Stimulated activated CD4-positive, alpha-beta T cell treated with anti-CD3 and anti-CD28 coated beads, Interleukin-12 subunit alpha, Interleukin-12 subunit beta, amount 100 ng/mL, for 4 hours (primary cell): ENCODE measurements at regions not wholly inside any gene's neighbourhood (a gene's known extent, or its start where the extent isn't known, plus 50 kb on each side); places are given as distances from the start of the nearest gene placed in this dataset.
"Not testable (repeated sequence)": the region's sequence is repeated elsewhere in the genome, so short reads cannot be mapped to it uniquely, and the experiment has no call there.

Experiments used
- DNase-seq: peaks from one replicate; pipeline ENCODE4 v3.0.0-alpha.2; 2020

DNA sequence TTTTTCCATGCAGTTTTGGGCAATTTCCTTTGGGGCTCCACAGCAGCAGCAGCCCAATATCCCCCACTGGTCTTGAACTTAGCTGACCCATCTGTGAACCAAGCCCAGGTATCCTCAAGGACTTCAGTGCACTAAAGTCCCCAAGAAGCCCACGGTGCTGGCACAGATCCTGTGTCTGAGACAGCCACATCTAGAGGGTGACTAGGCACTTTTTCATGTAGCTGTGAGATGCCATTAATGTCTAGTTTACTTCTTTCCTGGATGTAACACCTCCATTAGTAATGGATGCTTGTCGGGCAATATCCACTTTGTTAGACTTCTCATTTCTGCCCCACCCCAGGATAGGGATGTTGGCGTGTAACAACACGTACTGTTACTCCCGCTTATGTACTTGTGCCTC is 117.9 kb downstream of the GPCPD1 start:
- DNase-seq, result no peak

DNA sequence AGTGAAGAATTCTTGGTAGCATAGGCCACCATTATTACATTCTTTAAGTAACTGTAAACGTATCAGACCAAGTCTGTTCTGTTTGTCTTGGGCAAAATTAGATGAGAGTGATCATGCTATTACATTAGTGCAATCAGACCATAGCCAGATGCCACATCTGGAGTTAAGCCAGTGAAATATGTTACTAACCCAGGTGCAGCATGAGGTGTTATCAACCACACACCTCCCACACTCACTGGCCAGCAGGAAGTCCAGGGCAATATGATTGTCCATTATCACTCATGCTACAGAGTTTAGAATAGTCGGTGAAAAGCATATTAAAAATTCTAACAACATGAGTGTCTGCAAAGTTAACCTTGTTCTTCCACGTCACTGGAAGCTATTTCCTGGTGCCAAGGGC is 119.4 kb downstream of the GPCPD1 start:
- no peak for DNase-seq

DNA sequence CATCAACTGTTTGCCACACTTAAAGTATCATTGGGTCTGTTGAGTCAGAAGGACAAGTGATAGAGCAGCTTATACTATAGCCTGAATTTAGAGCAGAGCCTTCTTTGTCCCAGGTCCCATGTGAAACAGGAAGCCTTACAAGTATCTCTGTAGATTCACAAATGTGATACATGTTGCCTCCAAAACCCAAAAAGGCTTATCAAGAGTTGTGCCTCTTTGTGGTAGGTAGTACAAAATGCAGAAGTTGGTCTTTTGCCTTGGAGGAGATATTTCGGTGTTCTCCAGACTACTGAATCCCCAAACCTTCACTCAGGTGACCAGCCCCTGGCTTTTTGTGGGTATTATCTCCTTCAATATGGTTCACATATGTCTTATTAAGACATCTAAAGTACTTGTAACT is 121.2 kb downstream of the GPCPD1 start:
- no peak for DNase-seq

DNA sequence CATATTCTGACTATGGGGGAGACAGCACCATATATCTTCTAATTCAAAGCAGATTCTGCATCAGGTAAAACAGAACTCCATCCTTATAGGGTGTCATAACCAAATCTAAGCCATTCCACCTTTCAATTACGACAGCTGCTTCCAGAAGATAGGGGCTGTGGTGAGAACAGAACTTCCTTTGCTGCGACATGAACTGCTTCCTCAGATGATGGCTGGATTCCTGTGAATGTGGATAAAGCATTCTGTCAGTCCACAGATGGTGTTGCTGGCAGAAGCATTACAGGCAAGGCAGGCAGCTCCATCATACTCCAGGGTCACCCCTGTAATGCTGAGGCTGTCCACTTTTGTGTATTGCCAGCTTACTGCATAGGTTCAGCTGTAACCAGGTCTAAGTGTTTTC is 122.0 kb downstream of the GPCPD1 start:
- no peak for DNase-seq

DNA sequence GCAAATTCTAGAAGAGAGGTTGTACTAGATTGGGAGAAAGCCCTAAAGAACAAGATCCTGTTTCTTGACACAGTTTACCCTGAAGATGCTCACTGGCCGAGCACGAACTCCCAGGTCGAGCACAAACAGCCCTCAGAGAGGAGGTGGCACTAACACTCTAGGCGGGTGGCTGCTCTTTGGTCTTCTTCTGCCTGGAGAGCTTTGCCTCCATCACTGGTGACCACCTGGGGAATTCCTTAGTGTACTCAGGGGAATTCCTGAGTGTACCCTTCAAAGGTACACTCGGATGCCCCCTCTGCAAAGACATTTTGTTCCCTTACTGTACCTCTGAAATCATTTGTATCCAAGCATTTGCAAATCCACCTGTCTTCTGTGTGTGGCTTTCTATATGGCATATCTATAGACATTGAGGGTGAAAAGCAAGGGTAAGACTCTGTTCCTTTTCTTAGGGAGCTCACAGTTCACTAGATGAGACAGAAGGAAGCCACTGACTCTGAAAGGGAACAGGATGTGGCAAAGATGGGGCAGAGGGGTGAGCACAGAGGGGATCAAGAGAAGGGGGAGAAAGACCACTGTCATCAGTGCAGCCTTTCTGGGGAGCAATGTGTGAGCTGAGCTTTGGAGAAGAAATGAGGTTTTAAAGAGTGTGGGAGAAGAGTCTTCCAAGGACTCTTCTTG is 124.3 kb downstream of the GPCPD1 start:
- no peak for DNase-seq

DNA sequence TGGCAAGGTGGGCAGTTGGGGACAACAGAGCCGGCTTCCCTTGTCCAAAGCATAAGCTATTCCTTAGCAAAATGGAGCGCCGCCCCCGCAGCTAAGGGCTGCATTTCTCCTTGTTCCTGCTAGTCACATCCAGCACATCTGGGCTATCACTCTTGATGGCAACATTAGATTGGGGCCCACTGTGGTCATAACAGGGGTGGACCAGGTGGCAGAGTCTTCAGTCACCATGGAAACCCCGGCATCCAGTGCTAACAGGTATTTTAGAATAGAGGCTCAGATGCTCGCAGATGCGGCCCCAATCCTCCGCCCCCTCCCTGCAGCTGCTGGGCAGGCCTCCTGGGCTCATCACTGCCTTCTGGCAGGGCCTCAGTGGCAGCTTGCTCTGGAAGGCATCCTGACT is 125.9 kb downstream of the GPCPD1 start:
- DNase-seq, result no peak

DNA sequence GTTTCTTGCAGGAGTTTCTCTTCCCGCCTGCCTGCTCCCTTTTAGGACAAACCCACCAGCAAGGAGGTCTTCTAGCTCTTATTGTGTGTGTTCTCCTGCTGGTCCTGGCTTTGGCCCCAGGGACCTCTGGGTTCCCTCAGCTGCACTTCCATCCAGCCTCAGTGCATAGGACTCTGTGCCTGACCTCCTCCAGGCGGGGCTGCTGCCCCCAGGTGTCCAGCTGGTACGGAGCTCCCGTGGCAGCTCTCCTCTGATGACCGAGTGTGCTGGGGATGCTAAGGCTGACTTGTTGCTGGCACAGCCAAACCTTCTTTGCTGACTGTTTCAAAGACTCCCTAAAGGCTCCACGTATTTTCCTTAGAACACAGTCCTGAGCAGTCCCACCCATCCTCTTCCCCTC is 126.5 kb downstream of the GPCPD1 start:
- no peak for DNase-seq

DNA sequence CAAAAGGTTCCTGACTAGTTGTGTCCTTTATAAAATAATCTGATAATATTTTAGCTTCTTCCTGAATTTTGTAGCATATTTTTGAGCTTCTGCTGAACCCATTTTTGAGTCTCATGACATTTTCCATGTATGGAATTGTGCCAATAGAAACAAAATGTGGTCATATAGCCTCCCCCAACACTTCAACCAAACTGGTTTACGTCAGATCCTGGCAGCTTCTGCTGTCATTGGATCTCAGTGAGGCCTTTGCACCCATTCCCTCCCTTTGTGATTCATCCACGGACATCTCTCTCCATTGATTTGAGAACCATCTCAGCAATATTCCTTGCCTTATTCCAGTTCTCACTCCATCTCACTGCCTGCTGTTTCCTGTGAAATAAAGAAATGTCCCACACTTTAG is 128.0 kb downstream of the GPCPD1 start:
- no peak for DNase-seq

DNA sequence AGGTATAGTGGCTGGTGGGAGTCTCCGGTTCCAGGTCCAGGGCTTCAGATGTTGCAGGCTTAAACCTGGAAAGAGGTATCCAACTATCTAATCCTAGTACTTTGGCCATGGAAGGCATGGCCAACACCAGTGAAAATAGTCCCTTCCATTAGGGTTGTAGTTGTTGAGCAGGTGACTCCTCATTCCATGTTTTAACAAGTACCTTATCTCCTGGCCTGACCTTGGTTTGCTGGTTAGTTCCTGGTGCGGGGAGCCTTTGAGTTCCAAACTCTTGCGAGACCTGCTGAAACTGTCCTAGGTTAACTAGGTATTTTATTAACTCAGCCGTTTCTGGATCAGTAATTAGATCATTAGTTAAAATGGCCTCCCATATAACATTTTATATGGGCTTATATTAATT is 128.9 kb downstream of the GPCPD1 start:
- no peak for DNase-seq

DNA sequence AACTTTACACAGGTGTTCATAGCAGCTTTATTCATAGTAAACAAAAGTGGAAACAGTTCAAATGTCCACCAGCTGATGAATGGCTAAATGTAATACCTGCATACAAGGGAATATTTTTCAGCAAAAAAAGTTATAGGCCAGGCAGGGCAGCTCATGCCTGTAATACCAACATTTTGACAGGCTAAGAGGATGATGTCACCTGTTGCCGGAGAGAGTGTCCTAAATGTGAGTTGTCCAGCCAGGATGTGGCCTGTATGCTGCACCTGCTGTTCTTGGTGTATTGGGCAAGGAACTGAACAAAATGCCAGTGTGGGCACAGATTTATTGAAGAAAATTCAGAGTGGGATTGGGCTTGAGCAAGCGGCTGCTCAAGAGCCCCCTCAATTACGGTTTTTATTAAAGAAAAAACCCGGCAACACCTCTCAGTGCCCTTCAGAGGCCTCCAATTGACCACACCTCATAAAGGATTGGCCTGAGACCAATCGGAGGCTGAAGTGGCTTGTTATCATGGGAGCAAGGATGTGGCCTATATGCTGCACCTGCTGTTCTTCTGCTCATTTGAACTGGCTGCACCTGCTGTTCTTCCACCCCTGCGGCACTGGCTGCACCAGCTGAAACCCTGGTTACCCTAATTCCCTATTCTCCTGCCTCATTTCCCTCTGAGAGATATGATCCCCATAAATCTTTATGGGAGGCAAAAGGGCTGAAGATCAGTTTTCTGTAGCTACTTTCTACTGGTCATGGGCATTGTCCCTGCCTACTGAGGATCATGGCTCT is 129.8 kb downstream of the GPCPD1 start:
- no peak for DNase-seq

DNA sequence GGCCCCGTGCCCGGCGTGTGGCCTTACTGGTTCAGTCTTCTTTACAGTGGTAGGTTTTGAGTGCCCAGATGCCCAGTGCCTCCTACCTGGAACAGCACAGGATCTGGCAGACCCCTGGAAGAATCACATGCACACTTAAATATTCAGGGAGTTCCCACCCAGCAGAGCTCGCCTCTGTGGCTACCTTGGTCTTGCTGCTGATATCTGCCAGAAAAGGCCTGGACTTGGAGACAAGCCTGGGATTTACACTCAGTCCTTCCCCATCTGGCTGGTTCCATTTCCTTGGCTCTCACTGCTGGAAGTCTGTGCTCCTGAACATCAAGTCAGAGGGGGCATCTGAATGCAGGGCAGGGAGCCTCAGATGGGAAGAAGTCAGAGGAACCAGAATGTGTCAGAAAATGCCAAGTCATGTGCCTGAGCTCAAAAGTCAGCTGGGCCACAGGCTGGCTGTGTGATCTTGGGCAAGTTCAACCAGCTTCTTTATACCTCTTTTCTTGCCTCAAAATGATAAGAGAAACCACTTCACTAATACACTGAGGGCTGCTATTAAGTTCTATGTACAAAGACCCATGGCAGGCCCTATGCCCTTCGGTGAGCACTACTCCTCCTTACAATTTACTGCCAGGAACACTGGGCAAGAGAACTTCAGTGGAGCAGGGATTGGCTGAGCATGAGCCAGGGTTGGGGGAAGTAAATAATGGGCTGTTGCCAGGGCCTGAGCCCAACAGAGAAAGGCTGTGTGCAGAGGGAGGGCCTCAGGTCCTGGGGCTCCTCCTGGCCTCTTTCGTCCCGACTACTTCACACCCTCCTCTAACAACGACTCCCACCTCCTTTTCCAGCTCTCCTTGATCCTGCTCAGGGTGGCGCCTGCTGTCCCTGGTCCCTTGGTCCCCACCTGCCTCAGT is 135.9 kb downstream of the GPCPD1 start:
- no peak for DNase-seq

DNA sequence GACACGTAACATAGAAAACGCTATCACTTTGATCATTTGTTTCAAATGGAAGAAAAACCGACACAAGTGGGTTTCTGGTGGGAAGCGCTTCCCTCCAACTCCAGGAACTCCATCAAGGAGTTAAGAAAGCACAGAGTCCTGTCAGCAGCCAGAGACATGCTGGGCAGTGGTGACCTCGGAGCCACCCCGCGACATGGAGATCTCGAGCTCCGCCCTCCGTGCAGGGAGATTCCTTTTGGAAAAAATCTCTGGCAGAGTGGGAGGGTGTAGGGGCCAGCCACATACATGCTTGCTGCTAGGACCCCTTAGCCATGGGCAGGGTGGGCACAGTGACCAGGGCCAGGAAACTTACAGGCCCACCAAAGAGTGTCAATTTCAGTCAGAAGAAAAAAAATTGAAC is 138.9 kb downstream of the GPCPD1 start:
- DNase-seq, result not testable (repeated sequence)

DNA sequence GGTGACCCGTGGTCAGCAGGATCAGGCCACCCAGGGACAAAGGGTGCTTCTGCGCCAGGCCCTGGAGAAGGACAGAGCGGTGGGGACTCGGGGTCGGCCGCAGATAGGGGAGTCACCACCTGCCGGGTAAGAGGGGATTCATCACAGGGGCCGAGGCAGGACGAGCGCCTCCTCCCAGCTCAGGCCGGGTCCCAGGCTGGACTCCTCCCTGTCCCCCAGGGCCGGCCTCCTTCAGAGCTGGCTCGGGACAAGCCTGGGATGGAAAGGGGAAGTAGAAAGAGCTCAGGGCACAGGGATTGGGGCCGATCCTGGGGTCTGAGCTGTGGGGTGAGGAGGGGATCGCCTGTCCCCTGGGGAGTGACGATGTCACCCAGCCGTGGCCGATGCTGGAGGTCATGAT is 139.4 kb downstream of the GPCPD1 start:
- no peak for DNase-seq

DNA sequence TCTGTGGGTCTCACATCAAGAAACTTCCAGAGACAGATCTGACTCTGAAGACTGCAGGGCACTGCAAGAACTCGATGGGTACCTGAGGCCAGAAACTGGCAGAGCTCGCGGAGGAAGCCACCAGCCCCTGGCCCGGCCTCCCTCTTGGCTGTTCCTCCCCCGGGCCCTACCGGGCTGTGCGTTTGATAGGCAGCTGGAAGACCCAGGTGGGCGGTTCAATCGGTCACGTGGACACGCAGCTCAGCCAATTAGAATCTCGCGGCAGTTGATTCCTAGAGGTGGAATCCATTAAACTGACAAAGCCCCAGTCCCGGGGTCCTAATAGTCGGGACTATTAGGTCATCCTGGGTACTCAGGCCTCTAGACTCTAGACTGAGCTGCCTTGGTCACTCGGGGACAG is 139.9 kb downstream of the GPCPD1 start:
- DNase-seq, result no peak

DNA sequence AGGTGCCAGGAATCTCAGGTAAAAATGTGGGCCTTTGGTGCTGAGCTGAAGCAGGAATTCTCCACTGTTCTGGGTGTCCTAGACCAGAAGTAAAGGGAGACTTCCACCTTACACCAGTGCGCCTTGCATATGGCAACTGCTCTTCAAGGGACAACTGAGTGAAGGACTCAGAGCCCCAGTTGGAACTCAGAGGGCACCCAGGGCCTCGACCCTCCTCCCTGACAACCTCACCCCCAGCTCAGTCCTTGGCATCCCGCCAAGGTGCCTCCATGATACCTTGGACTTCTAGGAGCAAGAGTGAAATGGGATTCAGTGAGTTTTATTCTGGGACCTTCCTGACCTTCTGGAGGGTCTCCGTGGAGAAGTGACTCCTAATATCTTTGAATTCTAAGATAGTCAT is 140.3 kb downstream of the GPCPD1 start:
- no peak for DNase-seq

DNA sequence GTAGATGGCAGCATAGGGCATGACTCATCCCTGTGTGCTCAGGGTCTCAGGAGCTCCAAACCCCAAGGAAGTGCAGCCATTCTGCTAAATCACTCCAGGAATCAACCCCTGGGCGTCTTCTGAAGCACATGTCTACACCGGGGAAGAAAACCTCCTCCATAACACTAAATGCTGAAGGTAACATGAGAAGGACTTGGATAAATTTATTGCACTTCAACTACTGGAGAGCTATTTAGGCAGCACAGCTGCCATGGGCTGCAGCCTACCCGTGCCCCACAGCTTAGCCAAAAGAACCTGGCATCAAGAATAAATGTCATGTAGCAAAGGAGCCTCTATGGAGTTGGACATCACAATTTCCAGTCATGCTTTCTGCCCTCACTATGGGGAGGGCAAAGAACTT is 141.7 kb downstream of the GPCPD1 start:
- no peak for DNase-seq

DNA sequence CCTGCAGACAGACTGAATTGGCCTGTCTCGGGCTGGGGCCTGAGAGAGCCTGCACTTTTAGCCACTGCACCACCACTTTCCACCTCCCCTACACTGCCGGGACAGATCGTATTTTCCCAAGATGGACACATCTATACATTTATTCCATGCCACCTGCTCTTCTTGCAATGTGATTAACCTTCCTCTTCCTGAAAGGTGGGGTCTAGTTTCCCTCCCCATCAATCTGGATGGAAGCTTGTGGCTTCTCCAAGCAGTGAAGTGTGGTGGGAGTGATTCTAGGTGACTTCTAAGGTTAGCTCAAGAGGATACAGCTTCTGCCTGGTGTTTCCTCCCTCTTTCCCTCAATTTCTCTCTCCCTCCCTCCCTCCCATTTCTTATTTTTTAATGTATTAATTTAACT is 143.7 kb downstream of the GPCPD1 start:
- DNase-seq, result no peak

DNA sequence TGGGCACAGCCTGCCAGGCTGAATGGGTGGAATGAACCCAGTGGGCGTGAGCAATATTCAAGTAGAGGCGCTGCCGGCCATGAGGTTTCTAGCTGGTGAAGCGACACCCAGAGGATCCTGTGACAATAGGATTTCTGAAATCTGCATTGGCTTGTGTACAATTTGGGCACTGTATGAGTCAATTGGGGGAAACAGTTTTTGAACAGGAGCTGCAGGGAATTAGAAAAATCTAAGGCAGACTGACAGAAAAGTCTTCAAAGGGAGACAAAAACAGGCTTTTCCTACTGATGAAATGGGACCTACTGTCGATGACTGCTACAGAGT is 145.2 kb downstream of the GPCPD1 start:
- no peak for DNase-seq

DNA sequence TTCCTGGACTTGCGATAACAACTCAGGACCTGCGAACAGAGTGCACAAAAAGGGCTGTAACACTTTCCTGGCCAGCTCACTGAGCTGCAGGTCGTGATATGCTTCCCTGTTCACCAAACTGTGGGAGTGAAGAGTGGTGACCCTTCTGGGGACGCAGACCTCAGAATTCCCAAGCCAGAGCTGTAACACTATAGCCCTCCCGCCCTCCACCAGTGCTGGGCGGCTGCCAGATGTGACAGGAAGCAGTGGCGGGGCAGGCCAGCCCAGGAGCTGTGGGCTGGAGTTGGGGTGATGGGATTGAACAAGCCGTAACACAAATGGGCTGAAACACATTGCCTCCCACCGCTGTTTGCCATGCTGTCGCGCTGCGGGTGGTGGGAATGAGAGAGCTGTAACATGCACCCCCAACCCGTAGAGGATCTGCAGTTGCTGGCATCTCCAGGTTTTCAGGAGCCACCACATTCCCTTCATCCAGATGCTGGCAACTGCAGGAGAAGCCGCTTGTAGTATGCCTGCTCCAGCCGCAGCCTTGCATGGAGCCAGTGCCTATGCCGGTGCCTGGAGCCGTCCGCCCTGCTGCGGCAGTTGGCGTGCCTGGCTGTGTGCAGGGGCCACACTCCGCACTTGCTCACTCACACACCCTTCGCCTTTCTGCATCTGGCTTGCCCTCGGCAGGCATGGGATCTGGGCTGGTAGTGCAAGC is 145.8 kb downstream of the GPCPD1 start:
- no peak for DNase-seq

DNA sequence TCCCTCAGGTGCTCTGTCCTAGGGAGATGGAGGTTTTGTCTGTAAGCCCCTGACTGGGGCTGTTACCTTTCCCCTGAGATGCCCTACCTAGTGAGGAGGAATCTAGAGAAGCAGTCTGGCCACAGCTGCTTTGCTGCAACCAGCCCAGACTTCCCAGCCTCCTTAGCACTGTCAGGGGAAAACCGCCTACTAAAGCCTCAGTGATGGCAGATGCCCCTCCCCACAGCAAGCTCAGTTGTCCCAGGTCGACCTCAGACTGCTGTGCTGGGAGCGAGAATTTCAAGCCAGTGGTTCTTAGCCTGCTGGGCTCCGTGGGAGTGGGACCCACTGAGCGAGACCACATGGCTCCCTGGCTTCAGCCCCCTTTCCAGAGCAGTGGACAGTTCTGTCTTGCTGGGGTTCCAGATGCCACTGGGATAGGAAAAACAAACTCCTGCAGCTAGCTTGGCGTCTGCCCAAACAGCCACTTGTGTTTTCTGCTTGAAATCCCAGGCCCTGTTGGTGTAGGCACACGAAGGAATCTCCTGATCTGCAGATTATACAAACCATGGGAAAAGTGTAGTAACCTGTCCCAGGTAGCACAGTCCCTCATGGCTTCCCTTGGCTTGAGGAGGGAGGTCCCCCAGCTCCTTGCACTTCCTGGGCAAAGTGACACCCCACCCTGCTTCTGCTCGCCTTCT is 146.4 kb upstream of the PROKR2 start:
- no peak for DNase-seq

DNA sequence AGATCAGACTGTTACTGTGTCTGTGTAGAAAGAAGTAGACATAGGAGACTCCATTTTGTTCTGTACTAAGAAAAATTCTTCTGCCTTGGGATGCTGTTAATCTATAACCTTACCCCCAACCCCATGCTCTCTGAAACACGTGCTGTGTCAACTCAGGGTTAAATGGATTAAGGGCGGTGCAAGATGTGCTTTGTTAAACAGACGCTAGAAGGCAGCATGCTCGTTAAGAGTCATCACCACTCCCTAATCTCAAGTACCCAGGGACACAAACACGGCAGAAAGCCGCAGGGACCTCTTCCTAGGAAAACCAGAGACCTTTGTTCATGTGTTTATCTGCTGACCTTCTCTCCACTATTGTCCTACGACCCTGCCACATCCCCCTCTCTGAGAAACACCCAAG is 137.0 kb upstream of the PROKR2 start:
- DNase-seq, result not testable (repeated sequence)

DNA sequence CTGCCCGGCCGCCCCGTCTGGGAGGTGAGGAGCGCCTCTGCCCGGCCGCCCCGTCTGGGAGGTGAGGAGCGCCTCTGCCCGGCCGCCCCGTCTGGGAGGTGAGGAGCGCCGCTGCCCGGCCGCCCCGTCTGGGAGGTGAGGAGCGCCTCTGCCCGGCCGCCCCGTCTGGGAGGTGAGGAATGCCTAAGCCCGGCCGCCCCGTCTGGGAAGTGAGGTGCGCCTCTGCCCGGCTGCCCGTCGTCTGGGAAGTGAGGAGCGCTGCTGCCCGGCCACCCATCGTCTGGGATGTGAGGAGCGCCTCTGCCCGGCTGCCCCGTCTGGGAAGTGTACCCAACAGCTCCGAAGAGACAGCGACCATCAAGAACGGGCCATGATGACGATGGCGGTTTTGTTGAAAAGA is 136.6 kb upstream of the PROKR2 start:
- not testable (repeated sequence) for DNase-seq

DNA sequence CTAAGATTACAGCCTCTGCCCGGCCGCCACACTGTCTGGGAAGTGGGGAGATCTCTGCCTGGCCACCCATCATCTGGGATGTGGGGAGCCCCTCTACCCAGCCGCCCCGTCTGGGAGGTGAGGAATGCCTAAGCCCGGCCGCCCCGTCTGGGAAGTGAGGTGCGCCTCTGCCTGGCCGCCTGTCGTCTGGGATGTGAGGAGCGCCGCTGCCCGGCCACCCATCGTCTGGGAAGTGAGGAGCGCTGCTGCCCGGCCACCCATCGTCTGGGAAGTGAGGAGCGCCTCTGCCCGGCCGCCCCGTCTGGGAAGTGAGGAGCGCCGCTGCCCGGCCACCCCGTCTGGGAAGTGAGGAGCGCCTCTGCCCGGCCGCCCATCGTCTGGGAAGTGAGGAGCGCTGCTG is 135.9 kb upstream of the PROKR2 start:
- DNase-seq, result not testable (repeated sequence)
